ENCODE measurements at regions not wholly inside any gene's neighbourhood (a gene's known extent, or its start where the extent isn't known, plus 50 kb on each side); places are given as distances from the start of the nearest gene placed in this dataset.

- TF ChIP-seq ZNF280D (CRISPR knock-in tag; IDR thresholded peaks at IDR 0.05) (no peak), ZEB1 (IDR thresholded peaks at IDR 0.05; ENCODE audit: insufficient replicate concordance, low read depth) (no peak), ZNF839 (CRISPR knock-in tag; IDR thresholded peaks at IDR 0.05; ENCODE audit: borderline replicate concordance) (no peak)
These were observed 732.0 kb downstream of the CDH18 start (continued) for GRCh38 chr5:19256036-19256435.

- Histone ChIP-seq H3K9ac (ENCODE audit: insufficient read depth, low read depth, low read length) (no peak overlapping the region), H3K9me3 (ENCODE audit: low read length) (peaks cover 76% of the 10 kb centered on the region), H3K36me3 (replicated peaks in 1 of 2; ENCODE audit: control insufficient read depth in 1 of 2, insufficient read depth in 2 of 2, low read length in 2 of 2) (no peaks in the 10 kb centered on the region), H2AFZ (ENCODE audit: low read length) (no peak overlapping the region), H3K27ac (ENCODE audit: extremely low read length, insufficient read depth, low read length) (no peak overlapping the region), H3K27me3 (ENCODE audit: control insufficient read depth in 1 of 2, insufficient read depth in 2 of 2, low read length in 2 of 2) (no peaks in the 10 kb centered on the region), H4K20me1 (ENCODE audit: insufficient read depth, low read length) (no peaks in the 10 kb centered on the region), H3K4me3 (replicated peaks in 1 of 3; ENCODE audit: insufficient read depth in 1 of 3, low read depth in 2 of 3, low read length in 3 of 3) (no peak overlapping the region), H3K79me2 (ENCODE audit: insufficient read depth, low read length) (no peaks in the 10 kb centered on the region), H3K4me1 (ENCODE audit: insufficient read depth, low read length) (no peaks in the 10 kb centered on the region), H3K4me2 (ENCODE audit: low read depth, low read length) (no peak overlapping the region)
- intact Hi-C loops (cut with micrococcal nuclease; ENCODE audit: unreplicated experiment) (no loop called here), in situ Hi-C loops (cut with HindIII; ENCODE audit: extremely low pct_ligation_motif_present, low pct_unique_long_range_greater_than_20kb) (no loop called here)
- BruUV-seq (replicated peaks), result no TSS peak
- CTCF ChIA-PET (ENCODE audit: low intra/inter-chr PET ratio, low total read pairs), result no interaction called here
- ATAC-seq (no peak), DNase-seq (ENCODE audit: low spot score) (no peak), FAIRE-seq (no peak)
- POLR2A ChIA-PET, result no interaction called here
- TF ChIP-seq ZNF432 (CRISPR knock-in tag; IDR thresholded peaks at IDR 0.05; ENCODE audit: borderline replicate concordance) (no peak), PATZ1 (CRISPR knock-in tag; IDR thresholded peaks at IDR 0.05) (no peak), DBP (CRISPR knock-in tag; IDR thresholded peaks at IDR 0.05; ENCODE audit: not compliant biosample characterization) (no peak), GLI4 (CRISPR knock-in tag; IDR thresholded peaks at IDR 0.05; ENCODE audit: borderline replicate concordance) (no peak), SMC3 (IDR thresholded peaks at IDR 0.05; ENCODE audit: low read length) (no peak), ZNF563 (CRISPR knock-in tag; IDR thresholded peaks at IDR 0.05) (no peak), NFYC (CRISPR knock-in tag; IDR thresholded peaks at IDR 0.05) (no peak), ZNF276 (CRISPR knock-in tag; IDR thresholded peaks at IDR 0.05; ENCODE audit: low read depth) (no peak), BHLHE40 (IDR thresholded peaks at IDR 0.05; ENCODE audit: low read length) (no peak), ZNF501 (CRISPR knock-in tag; IDR thresholded peaks at IDR 0.05) (no peak), TFAP4 (IDR thresholded peaks at IDR 0.05; ENCODE audit: borderline replicate concordance, low read depth) (no peak), ZFAT (CRISPR knock-in tag; conservative IDR thresholded peaks at IDR 0.05) (no peak), ZNF562 (CRISPR knock-in tag; IDR thresholded peaks at IDR 0.05; ENCODE audit: borderline replicate concordance) (no peak)
These were observed 729.3 kb downstream of the CDH18 start for GRCh38 chr5:19258686-19259085.

All from HepG2 (cell line).